ENCODE measurements at regions not wholly inside any gene's neighbourhood (a gene's known extent, or its start where the extent isn't known, plus 50 kb on each side); places are given as distances from the start of the nearest gene placed in this dataset.
A peak's percentile ranks its signal among the peaks of the same experiment; 100 is the strongest.

DNA sequence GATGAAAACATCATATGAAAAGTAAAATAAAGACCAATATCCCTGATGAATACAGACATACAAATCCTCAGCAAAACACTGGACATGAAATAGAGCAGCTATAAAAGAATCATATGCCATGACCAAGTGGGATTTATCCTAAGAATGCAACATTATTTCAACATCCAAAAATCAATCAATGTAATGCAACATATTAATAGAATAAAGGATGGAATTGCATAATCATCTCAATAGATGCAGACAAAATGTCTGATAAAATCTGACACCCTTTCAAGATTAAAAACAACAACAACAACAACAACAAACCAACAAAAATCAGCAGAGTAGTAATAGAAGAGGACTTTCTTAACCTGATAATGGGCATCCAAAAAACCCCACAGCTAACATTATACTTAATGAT, 63.8 kb upstream of the IL1R1 start:
- no peak for DNase-seq (ENCODE audit: low spot score)

DNA sequence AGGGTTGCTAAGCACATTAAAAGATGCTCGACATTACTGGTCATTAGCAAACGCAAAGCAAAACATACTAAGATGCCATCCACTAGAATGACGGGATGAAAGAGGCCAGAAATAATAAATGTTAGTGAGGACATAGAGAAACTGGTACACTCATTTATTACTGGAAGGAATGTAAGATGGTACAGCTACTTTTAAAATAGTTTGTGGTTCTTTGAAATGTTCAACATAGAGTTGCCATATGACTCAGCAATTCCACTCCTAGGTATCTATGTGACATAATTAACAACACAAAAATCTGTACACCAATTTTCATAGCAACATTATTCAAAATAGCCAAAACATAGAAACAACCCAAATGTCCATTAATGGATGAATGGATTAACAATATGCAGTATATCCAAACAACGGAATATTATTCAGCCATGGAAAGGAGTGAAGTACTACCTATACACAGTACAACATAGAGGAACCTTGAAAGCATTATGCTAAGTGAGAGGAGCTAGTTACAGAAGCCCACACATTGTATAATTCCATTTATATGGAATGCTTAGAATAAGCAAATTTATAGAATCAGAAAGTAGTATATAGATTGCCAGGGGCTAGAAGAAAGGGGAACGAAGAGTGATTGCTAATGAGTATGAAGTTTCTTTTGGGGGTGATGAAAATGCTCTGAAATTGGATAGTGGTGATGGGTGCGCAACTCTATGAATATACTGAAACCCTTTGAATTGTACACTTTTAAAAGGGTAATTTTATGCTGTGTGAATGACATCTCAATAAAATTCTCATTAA, 61.9 kb upstream of the IL1R1 start:
- peak; percentile 16 for DNase-seq (ENCODE audit: low spot score)

DNA sequence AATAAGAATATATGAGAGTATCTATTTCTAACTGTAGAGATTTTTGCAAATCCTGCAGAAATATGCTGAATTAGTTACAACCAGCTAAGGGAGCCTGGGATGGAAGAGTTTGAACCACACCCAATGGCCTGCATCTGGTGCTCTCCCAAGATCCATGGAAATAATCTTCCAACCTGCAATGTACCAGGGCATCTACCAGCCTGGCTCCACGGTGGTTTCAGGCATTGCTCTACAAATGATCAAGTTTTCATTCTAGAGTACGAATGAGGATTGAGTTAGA, 61.4 kb upstream of the IL1R1 start:
- DNase-seq (ENCODE audit: low spot score): no peak

DNA sequence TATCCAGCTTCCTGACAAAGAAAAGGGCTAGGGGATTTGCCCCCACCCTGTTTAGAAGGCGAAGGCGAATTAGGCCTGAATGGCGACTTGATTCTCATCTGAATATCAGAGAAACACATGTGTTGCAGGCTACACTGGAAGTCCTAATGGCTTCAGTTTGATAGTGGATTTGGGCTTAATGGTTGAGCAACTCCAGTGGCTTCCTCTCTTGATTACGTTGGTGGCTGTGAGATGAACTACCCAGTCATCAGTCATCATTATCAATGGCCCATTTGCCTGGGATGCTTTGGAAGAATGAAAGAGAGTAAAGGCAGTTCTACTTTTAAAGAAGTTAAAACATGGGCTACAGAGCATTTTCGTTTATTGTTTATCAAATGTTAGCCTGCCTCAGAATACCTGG, 60.9 kb upstream of the IL1R1 start:
- no peak for DNase-seq (ENCODE audit: low spot score)

- DNase-seq (ENCODE audit: low spot score): peak; percentile 50
These were observed 59.8 kb upstream of the IL1R1 start for GRCh38 chr2:102082571-102083392.

GRCh38 chr2:102083393-102083703, 59.2 kb upstream of the IL1R1 start:
- no peak for DNase-seq (ENCODE audit: low spot score)

DNA sequence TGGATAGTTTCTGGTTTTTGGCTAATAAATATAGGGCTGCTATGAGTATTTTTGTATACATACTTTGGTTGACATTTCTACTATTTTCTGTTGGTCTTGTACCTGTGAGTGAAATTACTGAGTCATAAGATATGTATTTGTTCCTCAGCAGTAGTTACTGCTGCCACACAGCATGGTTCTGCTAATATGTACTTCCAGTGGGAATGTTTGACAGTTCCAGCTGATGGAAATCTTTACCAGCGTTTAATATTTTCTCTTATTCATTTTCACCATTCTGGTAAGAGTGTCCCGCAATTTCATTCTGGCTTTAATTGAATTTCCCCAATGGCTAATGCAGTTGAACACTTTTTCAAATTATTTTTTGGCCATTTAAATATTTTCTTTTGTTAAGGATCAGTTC, 57.9 kb upstream of the IL1R1 start:
- no peak for DNase-seq (ENCODE audit: low spot score)

- no peak for DNase-seq (ENCODE audit: low spot score)
These were observed 57.3 kb upstream of the IL1R1 start for GRCh38 chr2:102085238-102085637.

GRCh38 chr2:102086150-102086872, 56.2 kb upstream of the IL1R1 start:
- DNase-seq (ENCODE audit: low spot score): no peak

GRCh38 chr2:102091121-102091520, 51.4 kb upstream of the IL1R1 start:
- DNase-seq (ENCODE audit: low spot score): no peak

GRCh38 chr2:102091908-102092307, 50.6 kb upstream of the IL1R1 start:
- no peak for DNase-seq (ENCODE audit: low spot score)

GRCh38 chr2:102092535-102092934, 50.0 kb upstream of the IL1R1 start:
- DNase-seq (ENCODE audit: low spot score): no peak
